Stimulated activated CD4-positive, alpha-beta T cell treated with anti-CD3 and anti-CD28 coated beads, Interleukin-4, amount 100 ng/mL, for 24 hours (primary cell): ENCODE measurements at regions not wholly inside any gene's neighbourhood (a gene's known extent, or its start where the extent isn't known, plus 50 kb on each side); places are given as distances from the start of the nearest gene placed in this dataset.
A peak's percentile ranks its signal among the peaks of the same experiment; 100 is the strongest.

ENCODE experiments used
- DNase-seq: peaks from one replicate; pipeline ENCODE4 v3.0.0-alpha.2; 2020

DNA sequence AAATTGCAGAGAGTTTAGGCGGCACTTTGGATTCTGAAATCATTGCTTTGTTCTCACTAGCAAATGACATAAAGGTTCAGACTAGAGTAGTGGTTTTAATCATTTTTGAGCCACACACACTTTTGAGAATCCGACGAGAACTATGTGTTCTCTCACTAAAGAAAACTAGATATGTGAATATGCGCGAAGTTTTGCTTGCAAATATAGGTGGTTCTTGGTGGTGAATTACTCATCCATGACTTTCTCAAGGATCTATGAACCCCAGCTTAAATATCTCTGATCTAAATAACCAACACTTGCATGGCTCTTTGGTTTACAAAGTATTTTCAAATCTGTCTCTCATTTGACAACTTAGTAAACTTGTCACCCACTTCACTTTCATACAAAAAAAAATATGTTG is 54.8 kb downstream of the NOG start:
- DNase-seq = no peak

DNA sequence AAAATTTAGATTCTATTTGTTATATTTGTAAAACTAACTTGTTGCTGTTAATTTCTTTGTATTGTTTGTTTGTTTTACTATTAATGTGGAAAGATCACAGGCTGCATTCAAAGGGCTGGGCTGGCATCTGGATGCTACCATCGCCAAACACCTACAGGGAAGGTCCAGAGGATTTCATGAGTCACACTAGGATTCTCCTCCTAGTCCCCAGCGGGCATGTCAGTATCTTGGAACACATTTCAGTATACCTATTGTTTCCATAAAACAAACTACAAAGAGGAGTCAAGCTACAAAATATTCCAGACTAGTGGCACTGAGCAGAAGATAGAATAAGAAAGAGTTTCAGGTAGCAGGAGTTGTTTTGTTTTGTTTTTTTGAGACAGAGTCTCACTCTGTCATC is 55.3 kb downstream of the NOG start:
- DNase-seq = no peak

DNA sequence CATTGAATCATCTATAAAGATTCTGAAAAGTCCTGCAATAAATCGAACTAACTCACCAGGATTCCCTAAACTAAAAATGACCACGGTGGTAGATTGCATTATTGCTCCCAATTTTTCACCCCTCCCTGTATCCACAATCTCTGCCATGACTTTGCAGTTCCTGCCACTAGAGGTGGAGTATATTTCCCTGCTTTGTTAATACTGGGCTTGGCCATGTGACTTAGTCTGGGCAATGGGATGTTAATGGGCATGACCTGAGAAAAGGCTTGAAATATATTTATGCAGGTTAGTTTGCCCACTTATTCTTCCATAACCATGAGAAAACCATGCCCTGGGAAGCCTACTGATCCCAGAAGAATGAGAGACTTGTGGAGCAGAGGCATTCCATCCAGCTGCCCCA is 59.1 kb downstream of the NOG start:
- DNase-seq = no peak

DNA sequence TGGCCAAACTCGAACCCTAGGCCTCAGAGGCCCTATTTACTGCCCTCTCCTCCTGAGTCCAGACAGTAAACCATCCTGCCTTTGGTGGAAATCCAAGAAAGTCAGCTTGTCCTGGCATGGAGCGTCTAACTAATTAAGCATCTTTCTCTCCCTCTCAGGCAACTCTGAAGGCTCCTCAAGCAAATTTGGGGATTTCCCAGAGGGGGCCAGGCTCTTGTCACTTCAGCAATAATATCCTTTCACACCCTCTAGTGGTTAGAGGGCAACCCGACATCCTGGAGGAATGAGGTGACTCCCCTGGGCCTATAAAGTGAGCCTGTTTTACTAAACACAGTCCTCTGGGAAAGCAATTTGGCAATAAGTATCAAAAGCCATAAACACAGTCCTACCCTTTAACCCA is 60.4 kb downstream of the NOG start:
- peak; percentile 74 for DNase-seq

DNA sequence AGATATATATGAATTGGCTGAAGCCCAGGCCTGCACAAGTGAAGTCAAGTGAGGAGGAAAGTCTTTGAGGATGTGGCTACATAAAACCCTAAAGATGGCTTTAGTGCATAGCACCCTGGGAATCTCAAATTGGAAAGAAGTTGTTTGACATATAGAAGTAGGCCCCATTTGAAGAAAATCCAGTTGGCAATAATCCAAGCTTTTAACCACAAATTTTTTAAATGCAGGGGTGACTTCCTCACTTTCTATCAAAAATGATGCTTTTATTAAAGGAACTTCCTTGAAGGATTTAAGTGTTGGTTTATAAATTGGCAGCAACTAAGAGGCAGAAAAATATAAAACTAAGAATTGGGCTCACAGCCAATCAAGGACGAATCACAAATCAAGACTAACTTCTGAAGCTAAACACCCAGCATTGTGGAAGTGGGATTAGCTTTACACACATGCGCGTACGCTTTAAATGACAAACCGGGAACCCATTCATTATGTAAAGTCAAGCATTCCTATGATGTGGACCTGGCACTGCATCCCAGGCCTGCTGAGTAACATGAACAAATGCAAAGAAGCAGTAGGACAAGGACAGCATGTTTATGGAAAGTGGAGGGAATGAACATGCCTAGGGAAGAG is 63.3 kb downstream of the NOG start:
- DNase-seq = no peak

DNA sequence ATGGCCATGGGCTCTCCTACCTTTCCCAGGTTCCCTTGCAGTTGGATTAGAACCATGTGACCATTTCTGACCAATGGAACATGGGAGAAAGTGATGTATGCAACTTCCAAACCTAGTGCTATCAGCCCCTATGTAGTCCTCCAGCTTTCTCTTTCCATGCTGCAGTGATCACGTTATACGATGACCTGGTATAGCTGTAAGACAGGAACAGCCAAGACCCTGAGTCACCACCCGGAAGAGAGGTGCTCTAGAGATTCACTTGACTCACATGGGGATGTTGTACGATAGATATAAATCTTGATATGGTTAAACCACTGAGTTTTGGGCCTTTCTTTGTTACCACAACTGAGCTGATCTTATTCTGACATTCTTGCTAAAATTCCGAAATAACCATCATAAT is 65.1 kb downstream of the NOG start:
- DNase-seq = no peak

DNA sequence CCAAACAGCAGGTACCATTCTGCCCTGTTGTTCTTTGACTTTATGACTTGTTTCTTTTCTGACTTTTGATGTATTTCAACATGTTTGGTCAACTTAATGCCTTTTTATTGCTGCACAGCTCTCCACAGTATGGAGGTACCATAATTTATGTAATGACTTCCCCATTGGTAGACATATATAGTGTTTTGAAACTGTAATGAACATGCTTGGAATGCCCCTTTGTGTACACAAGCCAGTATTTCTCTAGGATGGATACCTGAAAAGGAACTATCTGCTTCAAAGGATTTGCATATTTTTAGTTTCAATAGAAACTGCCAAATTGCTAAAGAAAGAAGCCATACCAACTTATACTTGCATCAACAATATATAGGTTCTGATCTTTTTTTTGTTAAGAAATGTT is 66.1 kb downstream of the NOG start:
- no peak for DNase-seq

DNA sequence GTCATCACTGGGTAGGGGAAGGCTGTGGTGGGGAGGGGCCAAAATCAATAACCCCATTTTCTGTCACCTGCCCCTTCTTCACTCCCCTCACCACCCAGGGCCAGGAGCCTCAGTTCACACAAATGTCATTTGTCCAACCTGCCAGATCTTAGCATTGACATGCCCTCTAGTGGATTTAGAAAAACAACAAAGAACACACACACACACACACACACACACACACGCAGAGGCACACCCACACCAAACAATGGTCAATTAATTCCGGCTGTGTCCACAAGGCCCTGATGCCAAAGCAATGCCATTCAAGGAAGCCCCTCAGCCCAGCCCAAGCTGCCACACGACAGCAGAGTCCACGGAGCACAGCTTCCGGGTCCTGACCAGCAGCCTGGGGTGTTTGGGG is 68.4 kb downstream of the NOG start:
- DNase-seq = no peak

DNA sequence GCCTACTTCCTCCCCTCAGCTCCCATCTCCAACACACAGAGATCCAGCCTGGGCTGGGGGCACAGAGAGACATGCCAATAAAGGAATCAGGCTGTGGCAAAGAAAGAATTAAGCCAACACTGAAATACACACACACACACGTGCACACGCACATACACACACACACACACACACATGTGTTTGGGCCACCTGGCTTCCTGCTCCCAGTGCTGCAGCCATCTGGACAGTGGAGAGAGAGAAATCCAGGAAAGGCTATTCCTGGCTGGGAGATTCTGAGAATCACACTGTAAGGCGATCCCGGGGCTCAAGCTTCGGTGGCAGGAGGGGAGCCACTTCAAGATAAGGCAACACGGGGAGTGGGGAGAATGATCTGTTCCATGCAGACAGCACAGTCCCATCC is 72.4 kb downstream of the NOG start:
- no peak for DNase-seq

DNA sequence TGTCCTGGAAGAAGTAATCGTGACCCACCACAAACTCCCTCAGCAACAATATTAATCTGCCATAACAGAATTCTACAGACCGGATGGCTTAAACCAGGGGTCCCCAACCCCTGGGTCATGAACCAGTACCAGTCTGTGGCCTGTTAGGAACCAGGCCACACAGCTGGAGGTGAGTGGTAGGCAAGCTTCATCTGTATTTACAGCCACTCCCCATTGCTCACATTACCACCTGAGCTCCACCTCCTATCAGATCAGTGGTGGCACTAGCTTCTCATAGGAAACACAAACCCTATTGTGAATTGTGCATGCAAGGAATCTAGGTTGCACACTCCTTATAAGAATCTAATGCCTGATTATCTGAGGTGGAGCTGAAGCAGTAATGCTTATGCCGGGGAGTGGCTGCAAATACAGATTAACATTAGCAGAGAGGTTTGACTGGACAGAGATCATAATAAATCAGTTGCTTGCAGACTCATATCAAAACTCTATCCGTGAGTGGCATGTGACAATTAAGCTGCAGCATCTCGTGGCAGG is 74.5 kb downstream of the NOG start:
- no peak for DNase-seq

DNA sequence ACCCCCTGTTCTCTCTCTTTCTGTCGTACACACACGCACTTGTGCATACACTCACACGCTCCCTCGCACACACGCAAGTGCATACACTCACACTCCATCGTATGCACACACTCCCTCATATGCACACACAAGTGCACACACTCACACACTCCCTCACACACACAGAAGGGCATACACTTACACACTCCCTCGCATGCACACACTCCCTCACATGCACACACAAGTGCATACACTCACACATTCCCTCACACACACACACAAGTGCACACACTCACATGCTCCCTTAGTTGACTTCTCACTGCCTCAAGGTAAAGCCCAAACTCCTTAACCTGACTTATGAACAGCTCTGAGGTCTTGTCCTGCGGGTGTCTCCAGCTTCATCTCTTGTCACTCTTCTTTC is 78.7 kb downstream of the NOG start:
- DNase-seq = no peak

DNA sequence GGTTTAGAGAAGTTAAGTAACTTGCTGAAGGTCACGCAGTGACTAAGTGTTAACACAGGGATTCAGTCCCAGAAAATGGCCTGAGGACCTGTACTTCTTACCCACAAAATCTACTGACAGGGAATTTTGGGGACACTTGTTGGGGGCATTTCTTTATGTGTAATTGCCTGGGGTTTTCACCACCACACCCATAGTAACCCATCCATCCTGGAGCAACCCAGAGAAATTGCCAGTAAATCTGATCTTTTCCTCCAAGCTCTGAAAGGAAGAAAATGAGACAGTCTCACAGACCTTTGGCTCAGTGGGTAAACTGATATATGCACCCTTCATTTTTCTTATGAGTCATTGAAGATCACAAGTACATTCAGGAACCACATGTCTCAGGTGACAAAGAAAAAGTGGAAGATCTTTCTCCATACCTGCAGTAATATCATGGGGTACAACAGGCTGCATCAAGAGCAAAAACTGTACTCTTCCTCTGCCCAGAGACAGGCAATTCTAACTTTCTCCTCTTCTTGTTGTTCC is 81.0 kb downstream of the NOG start:
- no peak for DNase-seq

DNA sequence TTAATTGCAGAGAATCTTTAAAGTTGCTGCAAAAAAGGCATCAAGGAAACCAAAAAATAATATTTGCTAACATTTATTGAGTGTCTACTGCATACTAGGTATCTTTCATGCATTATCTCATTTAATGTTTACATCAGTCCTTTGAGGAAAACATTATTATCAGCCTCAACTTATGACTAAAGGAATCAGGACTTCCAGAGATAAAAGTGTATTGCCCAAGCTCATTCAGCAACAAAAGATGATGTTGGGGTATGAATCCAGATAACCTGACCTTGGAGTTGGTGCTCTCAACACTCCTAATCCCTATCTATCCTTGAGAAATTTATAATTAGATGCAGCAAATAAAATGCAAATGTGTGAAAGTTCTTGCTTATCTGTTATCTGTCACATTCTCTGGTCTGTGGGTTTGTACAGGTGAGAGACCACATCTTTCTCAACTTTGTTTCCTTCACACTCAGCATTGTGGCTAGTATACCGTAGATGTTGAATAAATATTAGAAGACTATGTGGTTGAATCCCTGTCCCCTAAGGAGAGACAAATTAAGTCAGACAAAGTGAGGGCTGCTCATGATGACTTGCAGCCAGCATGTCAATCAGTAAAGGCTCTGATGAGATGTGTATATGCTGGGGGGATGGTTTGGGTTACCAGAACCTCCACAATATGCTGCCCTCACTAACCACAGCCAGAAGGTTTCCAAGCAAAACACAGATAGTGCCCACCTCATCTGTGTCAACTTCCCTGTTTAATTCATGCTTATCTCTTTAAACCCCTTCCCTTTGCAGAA is 82.6 kb downstream of the NOG start:
- DNase-seq = no peak

DNA sequence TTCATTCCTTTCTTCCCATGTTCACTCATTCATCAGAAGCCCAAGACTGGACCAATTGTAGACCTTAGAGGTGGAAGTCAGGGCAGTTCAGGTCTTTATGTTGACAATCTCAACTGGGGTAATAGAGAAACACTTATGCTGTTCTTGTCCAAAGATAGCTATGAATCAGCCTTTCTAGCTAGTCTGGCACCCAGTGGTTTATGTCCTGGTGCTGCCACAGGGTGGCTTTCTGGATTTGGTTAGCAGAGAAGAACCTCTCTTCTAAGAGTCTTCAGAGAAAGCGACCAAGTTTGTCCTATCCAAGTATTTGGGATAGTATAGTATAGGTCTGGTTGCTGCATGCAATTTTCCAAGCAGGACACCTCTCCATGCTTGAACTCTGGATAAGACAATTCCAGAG is 83.3 kb downstream of the NOG start:
- no peak for DNase-seq

DNA sequence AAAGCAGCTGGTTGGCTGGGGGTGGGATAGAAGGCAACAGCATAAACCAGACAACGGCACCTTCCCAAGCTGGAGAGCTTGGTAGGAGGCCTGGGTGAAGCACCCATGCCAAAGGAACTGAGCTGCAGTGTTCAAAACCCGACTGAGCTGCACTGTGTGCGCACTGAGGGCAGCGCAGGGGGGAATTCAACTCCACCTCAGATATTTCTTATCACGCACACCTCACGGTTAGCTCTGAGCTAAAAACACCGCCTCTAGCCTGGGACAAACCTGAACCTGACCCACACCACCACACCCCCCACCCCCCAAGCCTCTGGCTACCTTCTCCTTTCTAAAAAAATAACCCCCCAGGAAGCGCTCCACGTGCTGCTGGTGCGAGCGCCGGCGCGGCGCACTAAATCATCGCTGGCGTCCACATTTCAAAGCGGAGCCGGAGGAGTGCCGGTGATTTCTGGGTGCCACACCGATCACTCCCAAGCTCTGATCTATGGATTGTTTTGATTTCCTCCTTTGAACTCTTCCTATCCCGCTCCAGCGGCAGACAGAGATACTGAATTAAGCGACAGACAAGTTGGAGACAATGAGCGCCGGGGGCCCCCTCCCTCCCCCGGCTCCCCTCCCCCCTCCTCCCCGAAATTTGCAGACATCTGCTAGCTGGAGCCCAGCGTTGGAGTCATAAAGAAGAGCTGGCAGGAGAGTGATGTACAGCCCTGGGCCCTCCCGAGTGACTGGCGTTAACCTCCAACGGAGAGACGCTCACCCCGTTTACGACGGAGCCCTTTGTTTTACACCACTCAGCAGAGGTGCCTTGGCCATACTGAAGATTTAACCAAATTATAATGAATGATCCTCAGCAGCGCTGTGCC is 85.0 kb downstream of the NOG start:
- no peak for DNase-seq

DNA sequence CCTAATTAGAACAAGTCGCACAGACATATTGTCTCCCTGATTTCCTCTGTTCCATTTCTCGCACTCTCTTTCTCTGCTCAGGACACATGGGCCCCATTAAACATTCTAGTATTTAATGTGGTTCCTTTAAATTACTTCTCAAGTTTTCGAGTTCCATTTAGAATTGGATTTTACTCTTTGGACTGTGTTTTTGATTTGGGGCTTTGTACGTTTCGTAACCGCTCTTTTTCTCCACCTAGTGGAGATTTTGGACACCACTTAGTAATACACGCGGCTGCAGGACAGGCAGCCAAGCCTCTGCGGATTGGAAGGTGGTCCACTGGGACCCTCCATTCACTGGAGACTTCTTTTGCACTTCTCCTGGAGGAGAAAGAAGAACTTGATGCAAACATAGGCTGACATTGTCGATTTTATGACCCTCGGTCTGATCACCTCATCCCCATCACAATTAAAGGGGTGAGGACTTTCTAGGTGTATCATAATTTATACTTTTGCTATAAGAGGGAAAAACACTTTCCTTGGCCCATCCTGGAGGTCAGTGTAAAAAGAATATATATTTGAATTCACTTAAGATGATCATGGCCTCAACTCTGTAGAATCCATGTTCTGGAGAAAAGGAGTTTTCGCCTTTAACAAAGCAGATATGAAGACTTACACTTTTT is 85.7 kb downstream of the NOG start:
- no peak for DNase-seq

DNA sequence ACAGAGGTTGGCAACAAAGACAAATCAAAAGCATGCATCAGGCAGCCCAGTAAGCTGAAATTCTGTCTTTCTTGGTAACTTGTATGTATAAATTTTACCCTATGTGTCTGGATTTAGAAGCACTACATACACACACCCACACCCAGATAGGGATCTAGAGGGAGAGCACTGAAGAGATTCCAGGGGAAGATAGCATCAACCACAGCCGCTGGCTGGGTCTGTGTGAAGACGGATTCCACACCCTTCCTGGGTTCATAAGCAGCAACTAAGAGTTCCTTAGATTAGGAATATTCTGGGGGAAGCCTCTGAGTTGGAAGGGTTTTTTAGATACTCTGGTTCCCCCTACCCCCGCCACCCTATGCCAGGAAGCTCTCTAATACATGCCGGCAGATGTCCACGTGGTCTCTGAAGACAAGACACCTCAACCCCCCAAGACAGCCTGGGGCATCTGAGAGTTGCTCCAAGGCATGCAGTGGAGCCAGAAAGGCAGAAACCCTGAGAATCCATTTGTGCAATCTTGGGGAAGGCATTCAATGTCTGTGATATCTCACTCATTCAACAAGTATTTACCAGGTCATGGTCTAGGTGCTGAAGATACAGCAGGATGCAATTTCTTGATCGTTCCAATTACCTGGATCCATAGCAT is 86.4 kb downstream of the NOG start:
- no peak for DNase-seq

DNA sequence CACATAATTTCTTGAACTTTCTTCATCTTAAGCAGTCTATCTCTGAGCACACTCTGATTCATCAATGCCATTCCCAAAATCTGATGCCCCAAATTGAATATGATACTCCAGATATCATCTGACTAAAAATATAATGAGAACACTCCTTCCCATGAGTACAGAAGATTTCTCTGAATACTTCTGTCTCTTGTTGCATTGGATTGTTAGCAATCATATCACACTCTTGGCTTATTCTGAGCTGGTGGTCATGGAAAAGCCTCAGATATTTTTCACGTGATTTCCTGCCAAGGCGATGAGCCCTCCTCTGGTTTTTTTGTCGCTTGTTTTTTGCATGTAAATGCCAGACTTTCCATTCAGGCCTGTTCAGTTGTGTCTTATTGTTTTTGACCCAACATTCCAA is 87.2 kb downstream of the NOG start:
- DNase-seq = no peak

DNA sequence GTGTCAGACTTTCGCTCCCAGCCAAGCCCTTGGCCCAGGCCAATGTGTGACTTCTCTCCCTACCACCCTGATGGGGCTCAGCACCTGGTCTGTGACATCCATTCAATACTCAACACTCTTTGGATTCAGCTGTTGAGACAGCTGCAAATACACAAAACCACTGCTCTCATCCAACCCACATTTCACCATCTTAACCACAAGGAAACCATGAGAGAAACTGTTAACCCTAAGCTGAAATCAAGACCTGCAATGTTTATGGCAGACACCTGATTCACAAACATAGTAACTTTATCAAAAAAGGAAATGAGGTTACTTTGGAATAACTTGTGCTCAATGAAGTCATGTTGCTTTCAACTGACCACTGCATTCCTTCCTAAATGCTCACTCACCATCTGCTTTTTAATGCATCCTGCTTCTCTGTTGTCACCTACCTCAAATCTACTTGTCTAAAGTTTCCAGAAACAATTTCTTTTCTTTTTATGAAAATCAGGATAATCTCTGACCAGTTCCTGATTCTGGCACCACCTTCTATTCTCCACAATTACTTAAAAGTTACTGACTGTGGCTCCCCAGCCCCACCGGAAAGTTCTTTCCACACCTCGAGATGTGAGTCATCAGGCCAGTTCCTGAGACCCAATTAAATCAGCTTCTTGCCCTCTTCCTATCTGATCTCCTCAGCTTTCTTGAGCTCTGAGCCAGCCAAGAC is 88.2 kb downstream of the NOG start:
- DNase-seq = peak; percentile 7

DNA sequence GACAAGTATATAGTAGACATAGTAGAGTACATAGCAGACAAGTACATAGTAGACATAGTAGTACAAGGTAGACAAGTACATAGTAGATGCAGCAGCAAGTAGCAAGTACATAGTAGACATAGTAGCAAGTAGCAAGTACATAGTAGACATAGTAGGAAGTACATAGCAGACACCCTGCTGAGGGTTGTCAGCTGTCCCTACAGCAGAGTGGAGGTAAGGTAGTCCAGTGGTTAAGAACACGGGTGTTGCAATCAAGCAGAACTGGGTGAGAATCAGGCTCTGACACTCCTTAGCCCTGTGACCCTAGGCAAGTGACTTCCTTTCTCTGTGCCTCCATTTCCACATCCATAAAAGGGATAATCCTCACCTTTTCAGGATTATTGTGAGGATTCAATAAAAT is 94.7 kb downstream of the NOG start:
- DNase-seq = no peak

DNA sequence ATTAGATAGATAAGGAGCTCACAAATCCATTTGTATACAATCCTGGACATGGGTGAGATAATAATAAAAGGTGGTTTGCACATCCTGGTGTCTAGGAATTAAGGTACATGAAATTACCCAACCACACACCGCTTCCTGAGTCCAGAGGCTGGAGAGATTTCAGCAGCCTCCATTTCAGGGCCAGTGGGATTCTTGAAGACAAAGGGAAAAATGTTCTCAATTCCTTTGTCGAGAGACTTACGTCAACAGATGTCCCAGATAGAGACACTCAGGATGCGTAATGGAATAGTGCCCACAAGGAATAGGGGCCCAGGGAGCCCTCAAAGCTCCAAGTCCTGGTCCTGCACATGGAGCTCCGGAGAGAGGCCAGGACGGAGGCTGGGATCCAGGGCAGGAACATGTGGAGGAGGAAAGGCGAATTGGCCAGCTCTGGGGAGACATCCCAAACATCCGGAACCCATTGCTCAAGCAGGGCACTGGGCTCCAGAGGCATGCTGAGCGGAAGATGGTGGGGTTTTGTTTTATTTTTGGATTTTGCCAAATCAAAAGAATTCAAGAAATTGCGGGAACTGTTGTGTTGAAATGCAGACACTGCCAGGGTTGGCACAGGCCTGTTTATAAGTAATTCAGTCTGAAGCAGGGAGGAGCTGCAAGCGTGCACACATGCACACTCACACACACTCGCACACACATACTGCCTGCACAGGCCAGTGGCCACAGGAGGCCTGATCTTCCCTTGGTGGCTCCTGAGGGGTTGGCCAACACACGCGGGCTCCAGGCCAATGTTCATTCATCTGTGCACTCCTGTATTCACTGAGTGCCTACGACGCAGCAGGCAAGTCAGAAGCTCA is 97.2 kb downstream of the NOG start:
- DNase-seq = no peak
